DMS 273 (cell line): ENCODE measurements at regions not wholly inside any gene's neighbourhood (a gene's known extent, or its start where the extent isn't known, plus 50 kb on each side); places are given as distances from the start of the nearest gene placed in this dataset.

ENCODE experiments used
- DNase-seq: peaks from one replicate; lab custom pipeline; 2025; ENCODE audit not compliant: unreplicated experiment; lab: John Stamatoyannopoulos, UW

- no peak for DNase-seq
Observed at GRCh38 chr7:131964203-131964602, 407.8 kb upstream of the PODXL start.

- DNase-seq: no peak
Observed at GRCh38 chr7:131961054-131961680, 404.7 kb upstream of the PODXL start.

DNA sequence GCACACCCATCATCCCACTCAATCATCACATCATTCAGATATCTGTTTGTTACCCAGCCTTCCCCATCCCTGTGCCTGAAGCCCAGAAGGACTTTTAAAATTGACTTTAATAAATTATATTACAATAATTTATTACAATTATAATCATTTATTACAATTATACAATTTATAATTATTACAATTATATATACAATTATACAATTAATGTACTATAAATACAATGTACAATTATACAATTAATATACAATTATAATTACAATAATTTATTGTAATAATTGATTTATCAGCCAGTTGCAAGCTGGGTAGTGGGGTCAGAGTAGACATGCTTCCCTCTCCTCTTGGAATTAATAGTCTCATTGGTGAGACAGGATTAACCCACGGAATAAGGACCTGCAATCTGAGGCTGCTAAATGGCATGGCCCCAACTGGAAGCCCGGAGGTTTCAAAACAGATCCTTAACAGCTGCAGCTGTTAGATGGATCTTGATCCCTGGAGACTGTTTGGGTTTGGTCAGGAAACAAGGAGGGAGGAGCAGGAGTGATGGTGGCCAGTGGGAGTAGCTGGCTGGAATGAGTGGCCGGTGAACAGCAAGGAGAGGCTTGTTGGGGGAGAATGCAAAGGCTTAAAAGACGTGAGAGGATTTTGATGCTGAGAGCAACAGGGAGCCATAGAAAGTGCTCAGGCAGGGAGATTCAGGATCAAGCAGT lies 402.8 kb upstream of the PODXL start:
- peak; percentile 74 for DNase-seq

- no peak for DNase-seq
Observed at GRCh38 chr7:131957338-131958020, 401.1 kb upstream of the PODXL start.

DNA sequence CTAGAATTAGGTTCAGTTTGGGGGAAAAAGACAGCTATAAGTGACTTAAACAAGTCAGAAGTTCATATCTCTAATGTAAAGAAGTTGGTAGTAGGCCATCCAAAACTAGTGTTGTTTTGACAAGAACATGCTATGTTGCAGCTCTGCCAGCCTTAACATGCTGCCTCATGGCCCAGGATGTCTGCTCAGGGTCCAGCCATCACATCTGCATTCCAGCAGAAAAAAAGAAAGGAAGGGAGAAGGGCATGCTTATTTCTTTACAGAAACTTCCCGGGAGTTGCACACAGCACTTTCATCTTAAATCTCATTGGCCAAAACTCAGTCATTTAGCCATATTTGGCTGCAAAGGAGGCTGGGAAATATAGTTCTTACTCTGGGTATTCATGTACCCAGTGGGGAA lies 400.4 kb upstream of the PODXL start:
- DNase-seq: no peak

DNA sequence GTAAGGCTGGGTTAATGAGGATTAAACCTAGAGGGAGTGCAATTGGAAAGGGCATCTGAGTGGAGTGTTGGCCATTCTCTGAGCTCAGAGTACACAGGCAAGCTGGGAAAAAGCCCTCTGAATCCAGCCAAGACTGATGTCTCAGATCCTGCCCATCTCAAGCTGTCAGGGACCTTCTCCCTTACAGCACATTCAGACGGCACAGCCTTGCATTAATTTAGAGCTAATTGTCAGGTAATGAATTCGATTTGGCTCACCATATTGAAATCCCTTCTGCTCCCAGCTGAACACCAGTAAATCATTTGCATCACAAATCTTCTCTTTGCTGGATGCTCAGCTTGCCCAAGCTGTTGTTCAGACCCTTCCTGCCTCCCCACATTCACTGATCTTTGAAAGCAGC lies 399.3 kb upstream of the PODXL start:
- peak; percentile 85 for DNase-seq

- DNase-seq: no peak
Observed at GRCh38 chr7:131953184-131953583, 396.8 kb upstream of the PODXL start.

- no peak for DNase-seq
Observed at GRCh38 chr7:131952365-131952764, 395.9 kb upstream of the PODXL start.

DNA sequence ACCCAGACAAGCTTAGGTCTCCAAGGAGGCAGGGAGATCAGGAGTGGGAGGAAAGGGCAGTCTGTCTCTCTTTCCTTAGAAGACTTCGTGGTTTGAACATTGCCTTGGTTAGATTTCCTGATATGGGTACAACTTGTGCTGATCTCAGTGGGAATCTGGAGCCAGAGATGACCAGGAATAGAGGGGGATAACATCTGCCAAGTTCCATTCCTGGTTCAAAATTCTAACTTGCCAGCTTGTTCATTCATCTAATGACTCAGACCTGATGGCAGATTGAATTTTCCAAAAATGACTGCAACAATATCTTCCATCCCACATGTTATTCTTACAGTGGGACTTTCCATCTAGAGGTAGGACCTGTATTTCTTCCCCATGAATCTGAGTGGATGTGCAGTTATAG lies 394.3 kb upstream of the PODXL start:
- DNase-seq: peak; percentile 57

- no peak for DNase-seq
Observed at GRCh38 chr7:131949659-131950058, 393.2 kb upstream of the PODXL start.

DNA sequence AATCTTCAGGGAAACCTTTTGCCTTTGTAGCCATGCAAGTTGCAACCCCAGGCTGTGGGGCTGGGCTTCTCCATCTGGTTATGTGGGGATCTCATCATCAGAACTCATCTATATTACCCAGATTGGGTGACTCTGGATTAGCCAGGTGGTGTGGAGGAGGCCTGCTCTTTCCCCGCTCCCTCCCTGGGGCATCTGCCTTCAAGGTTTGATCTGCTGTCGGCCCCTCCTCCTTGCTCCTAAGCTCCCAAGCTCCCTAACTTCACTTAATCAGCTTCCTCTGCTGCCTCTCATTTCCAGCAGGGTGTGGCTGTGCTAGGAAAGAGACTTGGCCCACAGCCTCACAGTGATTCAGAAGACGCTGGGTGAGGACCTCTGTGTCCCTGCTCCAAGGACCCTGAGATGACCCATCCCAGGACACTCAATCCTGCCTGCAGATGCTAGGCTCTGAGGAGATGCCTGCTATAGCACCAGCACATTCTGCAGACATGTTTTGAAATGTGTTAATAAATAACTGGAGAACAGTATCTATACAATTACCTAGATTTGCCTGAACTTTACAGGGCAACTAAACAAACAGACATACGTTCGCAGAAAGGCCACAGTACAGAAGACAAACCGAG lies 392.1 kb upstream of the PODXL start:
- DNase-seq: peak; percentile 96

DNA sequence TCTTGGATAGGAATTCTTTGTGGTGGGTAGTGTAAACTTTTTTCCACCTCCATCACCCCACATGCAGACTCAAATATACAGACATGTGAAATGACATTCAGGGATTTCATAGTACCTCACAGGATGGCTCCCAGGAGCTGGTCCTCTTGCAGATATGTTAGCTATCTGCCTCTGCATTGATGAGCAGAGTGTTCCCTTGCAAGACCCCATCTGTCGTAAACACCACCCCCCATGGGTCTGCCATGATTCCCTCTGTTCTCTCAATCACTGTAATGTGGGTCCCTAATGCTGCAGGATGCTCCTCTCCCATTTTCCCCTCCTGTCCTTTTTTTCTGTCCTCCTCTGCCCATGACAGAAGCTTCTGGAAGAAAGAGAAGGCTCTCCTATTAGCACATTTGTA lies 391.2 kb upstream of the PODXL start:
- DNase-seq: no peak

DNA sequence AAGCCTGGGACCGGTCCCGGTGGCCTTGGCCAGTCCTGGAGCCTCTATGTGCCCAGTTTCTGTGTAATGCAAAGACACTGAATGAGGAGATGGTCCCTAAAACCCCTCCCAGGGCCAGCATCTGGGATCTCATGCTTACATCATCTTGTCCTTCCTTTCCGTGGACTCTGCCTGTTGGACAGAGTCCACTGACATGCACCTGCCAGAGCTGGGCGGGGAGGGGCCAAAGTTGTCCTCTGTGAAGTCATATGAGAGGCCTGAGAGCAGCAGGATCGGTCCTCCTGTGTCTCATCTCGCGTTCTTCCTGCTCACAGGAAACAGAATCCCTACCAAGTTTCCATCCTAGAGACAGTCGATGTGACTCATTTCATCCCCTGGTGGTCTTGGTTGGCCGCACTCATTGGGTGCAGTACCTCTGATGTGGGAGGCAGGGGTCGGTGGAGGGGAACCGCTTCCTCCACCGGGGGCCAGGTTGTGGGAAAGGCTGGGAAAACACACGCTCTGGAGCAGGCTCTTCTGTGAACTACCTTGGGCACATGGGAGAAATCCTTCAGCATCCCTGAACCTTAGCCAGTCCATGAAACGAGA lies 389.6 kb upstream of the PODXL start:
- no peak for DNase-seq

DNA sequence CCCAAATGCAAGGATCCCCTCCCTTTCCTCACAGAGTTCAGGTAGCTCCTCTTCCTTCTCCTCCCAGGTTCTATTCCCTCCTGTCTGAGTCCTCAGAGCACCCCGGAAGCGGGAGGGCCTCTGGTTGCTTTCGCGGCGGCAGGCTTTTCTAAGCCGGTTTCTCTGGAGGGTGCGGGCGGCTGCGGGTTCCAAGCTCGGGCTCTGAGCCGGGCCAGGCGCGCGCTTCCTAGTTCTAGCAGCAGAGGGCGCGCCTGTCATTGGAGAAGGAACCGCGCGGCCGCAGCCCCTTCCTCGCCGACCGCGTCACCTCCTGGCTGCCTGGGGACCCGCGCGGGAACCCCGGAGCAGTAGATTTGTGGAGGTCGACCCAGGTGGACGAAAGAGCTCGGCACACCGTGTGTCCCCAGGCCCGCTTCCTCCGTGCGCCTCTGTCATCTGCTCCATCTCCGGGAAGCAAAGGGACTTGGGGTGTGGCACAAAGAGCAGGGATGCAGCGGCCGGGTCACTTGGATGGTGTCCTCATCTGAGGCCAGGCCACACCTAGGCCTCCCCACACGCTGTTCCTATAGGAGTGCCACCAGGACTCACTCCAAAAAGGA lies 389.0 kb upstream of the PODXL start:
- DNase-seq: peak; percentile 93

DNA sequence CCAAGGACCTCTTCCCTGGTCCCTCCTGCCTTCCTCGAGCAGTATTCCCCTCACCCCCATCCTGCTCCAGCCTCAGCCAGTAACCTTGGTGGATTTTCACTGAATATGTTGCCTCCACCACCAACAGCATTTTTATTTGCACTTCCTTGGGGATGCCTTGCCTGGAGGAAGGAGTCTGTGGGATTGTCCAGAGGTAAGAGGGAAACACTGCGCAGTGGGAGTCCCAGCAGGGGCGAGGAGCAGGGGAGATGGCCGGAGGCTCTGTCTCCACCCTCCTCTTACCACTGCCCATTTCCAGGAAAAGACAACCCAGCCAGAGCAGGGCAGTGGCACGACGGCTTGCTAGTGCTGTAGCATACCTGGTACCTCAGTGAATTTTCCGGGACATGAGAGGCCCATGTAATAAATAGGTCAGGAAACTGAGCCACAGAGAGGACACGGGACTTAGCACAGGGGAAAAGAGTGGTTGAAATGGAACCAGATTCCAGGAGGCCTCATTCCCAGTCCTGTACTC lies 388.2 kb upstream of the PODXL start:
- no peak for DNase-seq

DNA sequence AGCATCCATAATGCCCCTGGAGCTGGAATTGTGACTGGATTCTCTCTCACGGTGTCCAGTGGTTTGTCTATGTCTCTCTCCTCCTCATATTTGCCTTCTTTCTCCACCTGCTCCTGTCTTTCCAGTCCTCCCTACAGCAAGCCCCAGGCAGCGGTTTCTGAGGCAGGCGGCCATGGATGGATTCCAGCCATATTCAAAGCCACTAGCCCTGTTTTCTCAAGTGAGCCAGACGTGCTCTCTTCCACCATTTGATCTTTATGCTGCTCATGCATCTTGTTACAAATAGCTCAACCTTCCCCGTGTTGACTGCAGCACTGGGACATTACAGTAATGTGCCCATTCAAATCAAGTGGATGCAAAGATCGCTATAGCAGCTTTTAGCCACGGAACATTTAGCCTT lies 387.2 kb upstream of the PODXL start:
- no peak for DNase-seq

DNA sequence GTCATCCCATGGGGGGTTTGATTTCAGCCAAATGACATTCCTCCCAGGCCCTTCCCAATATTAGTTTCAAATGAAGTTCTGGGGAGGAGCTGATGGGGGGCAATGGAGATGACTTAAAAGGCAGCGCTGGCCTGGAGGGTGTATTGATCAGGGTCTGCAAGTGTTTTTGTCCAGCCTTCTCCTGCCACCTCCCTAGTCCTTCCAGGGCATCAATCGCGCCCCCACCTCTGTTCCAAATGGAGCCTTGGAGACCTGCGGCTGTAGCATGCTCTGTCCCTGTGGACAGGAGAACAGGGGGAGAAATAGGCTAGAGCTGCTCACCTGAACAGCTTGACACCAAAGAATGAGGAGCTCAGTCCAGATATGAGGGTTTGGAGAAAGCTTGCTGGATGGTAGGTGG lies 386.8 kb upstream of the PODXL start:
- DNase-seq: no peak

- no peak for DNase-seq
Observed at GRCh38 chr7:131942287-131943150, 386.1 kb upstream of the PODXL start.

DNA sequence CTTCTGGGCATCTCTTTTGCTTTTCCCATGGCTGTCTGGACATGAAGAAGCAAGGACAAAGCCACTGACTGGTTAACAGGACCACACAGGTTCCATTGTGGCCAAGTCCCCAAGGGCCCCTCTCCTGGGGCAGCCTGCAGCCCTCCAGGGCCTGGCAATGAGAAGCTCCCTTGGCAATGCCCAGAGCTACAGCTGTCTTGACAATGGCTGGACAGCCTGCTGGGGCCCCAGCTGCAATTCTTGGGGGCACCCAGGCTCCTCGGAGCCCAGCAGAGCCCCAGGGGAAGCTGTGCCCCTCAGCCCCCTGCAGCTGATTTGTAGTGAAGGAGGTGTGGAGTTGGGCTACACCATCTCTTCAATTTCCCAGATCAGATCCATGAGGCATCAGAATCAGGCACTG lies 384.9 kb upstream of the PODXL start:
- no peak for DNase-seq

DNA sequence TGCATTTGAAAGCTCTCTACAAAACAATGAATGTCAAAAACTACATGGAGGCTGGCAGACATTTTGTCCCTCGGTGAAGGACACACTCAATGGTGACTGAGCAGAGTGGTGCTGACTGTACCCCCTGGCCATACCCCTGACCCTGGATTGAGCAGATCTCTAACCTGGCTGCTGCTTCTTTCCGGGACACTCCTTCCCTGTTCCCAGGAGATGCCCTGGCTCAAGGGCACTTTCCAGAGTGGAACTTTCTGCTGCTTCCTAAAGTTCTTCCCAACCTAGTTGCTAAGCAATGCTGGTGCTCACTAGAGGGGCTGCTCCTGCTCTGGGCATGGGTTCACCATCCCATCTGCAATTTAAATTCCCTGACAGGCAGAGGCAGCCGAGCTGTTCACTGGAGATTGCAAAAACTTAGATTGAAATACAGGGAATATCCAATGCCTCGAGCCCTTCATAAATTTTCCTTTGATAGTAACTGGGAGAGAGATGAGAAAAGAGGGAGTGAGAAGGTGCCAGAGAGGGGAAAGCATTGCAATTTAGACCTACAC lies 384.3 kb upstream of the PODXL start:
- DNase-seq: no peak
